ENCODE measurements at regions not wholly inside any gene's neighbourhood (a gene's known extent, or its start where the extent isn't known, plus 50 kb on each side); places are given as distances from the start of the nearest gene placed in this dataset.

- no peak for DNase-seq
These were observed 234.8 kb downstream of the AUH start for GRCh38 chr9:91126761-91127445.

GRCh38 chr9:91127653-91128052, 234.1 kb downstream of the AUH start:
- DNase-seq, result no peak

- DNase-seq, result no peak
These were observed 230.9 kb downstream of the AUH start for GRCh38 chr9:91130796-91131318.

DNA sequence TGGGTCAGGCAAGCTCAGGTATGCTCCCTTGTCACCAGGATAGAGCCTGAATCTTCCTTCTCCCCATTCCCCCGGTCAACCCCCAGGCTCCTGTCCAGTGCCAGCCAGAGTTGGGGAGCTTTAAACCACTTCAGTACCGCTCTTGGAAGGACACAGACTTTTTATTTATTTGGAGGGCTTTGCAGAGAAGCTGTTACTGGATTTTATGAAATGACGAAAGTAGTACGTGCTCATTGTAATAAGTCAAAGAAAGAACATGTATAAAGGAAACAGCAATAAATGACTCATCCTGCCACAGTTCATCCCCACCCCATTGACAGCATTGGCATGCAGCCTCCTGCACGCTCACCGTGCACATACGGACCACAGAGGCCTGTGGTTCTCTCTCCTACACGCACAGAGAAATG, 230.3 kb downstream of the AUH start:
- DNase-seq, result no peak

DNA sequence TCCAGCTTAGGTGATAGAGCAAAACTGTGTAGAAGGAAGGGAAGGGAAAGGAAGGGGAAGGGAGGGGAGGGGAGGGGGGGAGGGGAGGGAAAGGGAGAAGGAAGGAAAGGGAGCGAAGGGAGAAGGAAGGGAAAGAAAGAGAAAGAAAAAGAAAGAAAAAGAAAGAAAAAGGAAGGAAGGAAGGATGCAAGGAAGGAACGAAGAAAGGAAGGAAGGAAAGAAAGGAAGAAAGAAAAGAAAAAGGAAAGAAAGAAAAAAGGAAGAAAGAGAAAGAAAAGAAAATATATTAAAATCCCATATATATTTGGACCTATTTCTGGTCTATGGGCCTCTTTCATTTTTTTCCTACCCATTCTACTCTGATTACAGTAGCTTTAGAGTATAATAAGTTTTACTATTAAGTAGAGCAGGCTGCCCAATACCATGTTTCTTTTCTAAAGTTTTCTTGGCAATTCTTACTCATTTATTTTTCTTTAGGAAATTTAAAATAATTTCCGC, 229.1 kb downstream of the AUH start:
- DNase-seq, result no peak

DNA sequence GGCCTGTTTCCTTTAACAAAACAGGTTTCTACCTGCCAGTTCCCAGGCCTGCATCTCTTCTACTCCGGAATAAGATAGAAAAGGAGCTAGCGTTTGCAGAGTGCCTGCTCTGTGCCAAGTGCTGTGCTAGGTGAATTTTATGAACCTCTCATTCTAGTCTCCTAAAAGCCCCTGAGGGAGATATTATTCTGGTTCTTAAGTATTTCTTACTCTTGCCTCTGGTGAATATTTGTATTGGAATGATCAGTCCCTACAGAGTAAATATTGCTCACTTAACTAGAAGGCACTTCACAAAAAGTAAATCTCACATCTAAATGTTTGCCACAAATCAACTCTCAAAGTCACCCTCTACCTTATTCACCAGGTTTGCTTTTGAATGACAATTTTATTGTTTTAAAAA, 227.1 kb downstream of the AUH start:
- no peak for DNase-seq

- no peak for DNase-seq
These were observed 224.3 kb downstream of the AUH start for GRCh38 chr9:91137391-91137790.

DNA sequence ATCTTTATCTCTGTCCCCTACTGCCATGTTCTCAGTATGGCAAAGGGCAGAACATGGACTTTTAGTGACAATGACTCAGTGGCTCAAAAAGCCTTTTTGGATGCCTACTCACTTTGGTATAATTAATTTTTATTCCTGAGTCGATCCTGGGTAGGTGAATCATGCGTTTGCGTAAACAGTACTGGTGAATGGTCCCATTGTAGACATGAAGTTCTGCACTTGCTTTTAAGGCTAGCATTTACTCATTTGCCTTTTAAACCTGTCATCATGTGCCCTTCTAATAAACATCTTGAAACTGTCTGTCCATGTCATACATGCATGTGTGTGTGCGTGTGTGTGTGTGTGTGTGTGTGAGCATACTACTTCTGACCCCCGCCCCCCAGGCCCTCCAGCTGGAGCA, 223.0 kb downstream of the AUH start:
- no peak for DNase-seq

DNA sequence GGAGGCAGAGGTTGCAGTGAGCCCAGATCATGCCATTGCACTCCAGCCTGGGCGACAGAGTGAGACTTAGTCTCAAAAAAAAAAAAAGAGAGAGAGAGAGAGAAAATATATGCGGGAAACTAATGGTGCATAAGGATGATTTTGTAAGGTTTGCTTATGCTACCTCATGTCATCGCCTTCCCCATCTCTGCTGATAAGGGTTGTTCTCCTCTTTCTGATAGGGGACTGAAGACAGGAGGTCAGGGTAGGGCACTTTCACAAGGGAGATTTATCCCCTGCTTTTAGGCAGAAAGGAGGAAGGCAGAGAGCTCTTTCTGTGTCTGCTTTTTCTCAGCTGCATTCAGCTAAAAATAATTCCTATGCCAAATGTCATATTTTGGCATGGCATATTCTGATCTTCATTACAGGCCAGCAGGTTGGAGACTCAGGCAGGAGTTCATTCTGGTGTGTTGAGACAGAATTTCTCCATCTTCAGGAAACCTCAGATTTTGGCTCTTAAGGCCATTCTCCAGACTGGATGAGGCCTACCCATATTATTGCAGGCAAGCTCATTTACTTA, 220.2 kb downstream of the AUH start:
- DNase-seq, result no peak

GRCh38 chr9:91143162-91143561, 218.6 kb downstream of the AUH start:
- DNase-seq, result no peak

GRCh38 chr9:91143642-91144041, 218.1 kb downstream of the AUH start:
- no peak for DNase-seq

DNA sequence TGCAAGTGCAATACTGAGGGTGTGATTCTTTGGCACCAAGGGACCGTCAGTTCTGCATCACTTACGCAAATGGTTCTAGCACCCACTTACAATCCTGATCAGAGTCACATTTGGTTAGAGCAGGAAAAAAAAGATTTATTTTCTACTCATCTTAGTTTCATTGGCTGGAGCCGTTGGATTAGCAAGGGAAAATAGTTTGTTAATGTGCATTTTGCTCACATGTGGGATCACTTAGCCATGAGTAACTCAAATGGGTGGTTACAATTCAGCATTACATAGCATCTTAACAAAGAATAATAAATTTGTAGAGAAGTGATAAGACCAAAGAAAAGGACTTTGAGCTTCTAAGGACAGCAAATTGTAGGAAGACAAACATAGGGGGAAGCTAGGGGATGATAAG, 216.9 kb downstream of the AUH start:
- no peak for DNase-seq

- no peak for DNase-seq
These were observed 216.2 kb downstream of the AUH start for GRCh38 chr9:91145496-91145895.

GRCh38 chr9:91146391-91147019, 215.2 kb downstream of the AUH start:
- DNase-seq, result no peak

GRCh38 chr9:91147079-91147708, 214.5 kb downstream of the AUH start:
- no peak for DNase-seq

DNA sequence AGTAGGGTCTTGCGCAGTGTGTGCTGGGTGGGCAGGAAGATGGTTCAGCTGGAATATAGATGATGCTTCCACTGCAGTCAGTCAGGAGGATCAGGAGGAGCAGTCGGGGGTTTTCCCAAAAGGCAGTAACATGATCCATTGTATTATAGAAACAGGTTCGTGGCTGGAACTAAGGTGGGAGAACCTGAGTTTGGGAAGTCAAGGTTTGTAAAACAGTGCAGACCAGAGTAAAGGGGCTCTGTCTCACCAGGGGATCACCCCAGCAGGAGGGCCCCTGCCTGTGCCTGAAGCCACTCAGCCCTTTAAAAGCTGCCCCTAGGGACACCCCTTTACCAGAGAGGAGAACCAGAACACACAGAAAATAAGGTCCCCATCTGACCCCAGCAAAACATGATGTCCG, 213.4 kb downstream of the AUH start:
- DNase-seq, result no peak

DNA sequence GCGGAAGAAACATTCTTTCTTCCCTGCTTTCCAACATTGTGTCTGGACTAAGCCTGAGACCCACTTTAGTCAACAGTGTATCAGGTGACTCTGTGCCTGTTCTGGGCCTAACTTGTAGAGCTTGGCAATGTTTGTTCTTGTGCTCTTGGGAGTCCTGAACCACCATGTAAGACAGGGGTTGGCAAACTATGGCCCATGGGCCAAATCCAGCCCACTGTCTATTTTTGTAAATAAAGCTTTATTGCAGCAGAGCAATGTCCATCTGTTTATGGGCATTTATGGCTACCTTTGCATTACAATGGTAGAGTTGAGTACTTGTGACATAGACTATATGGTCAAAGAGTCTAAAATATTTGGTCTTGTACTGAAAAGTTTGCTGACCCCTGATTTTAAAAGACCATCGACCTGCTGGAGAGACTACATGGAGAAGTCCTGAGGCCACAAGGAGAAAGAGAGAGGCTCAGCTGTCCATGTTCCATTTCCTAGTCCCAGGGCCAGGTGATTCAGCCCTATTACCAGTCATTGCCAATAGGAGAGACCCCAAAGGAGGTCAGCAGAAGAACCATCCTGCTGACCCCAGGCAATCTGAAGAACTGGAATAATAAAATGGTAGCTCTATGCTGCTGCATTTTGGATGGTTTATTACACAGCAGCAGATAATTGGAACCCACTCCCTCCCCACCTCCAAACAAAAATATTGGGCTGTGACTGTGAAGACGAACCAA, 211.3 kb downstream of the AUH start:
- no peak for DNase-seq

- DNase-seq, result no peak
These were observed 210.6 kb downstream of the AUH start for GRCh38 chr9:91150998-91151717.

DNA sequence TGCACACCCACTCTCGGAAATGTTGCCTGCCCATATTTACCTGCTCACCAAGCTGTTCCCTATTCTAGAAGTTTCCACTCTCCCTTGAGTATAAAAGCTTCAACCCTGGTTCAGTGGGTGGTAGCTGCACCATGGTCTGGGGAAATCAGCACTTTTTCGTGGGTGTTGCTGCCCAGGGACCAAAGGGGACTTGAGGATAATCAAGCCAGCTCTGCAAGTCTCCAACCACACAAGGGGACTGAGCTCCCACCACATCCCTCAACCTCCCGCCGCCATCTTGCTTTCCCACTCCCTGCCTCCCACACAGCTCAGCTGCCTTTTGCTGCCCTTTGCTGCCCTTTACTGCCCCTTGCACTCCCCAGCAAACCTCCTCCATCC, 210.0 kb downstream of the AUH start:
- no peak for DNase-seq

- DNase-seq, result no peak
These were observed 207.0 kb downstream of the AUH start for GRCh38 chr9:91154686-91155085.

GRCh38 chr9:91155181-91155580, 206.5 kb downstream of the AUH start:
- DNase-seq, result no peak
